GM10248 (cell line): ENCODE measurements at regions not wholly inside any gene's neighbourhood (a gene's known extent, or its start where the extent isn't known, plus 50 kb on each side); places are given as distances from the start of the nearest gene placed in this dataset.

Experiments used
- CTCF ChIA-PET: fragments of 300-600 bp; sonication (Branson Sonifier 250); formaldehyde crosslinking; extraction: SDS; loops from one replicate; lab custom pipeline; 2021; ENCODE audit warnings: antibody characterized with exemption; lab: Yijun Ruan, JAX
- POLR2A ChIA-PET: fragments of 350-650 bp; sonication (Branson Sonifier 250); formaldehyde crosslinking; extraction: SDS; loops from one replicate; lab custom pipeline; 2020; ENCODE audit warnings: antibody characterized with exemption; lab: Yijun Ruan, JAX
- DNase-seq: peaks from one replicate; pipeline ENCODE4 v3.0.0; 2012; ENCODE audit errors: extremely low spot score
- TF ChIP-seq, protein P1 (sequence below): IDR thresholded peaks from 2 replicates; pipeline ENCODE4 v1.5.1; 2012; ENCODE audit warnings: mild to moderate bottlenecking, low read depth; ENCODE audit errors: extremely low read depth, missing control alignments, control extremely low read depth

DNA sequence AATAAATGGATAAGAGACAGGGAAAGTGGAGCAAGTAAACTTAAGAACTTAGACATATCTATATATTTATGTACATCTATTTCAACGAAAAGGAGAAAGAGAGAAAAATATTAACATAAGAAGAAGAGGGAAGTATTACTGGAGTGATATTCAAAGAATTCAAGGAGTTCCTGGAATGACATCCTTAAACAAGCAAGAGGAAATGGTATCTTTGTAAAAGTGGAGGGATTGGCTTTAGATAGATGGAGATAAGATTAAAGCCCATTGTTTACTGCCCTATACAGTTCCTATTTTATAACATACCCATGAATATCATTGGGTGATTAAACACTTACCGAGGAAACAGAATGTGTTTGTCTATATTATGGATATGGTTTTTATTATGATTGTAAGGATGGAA lies 1036.3 kb downstream of the TTLL7 start:
- TF ChIP-seq, protein P1, sequence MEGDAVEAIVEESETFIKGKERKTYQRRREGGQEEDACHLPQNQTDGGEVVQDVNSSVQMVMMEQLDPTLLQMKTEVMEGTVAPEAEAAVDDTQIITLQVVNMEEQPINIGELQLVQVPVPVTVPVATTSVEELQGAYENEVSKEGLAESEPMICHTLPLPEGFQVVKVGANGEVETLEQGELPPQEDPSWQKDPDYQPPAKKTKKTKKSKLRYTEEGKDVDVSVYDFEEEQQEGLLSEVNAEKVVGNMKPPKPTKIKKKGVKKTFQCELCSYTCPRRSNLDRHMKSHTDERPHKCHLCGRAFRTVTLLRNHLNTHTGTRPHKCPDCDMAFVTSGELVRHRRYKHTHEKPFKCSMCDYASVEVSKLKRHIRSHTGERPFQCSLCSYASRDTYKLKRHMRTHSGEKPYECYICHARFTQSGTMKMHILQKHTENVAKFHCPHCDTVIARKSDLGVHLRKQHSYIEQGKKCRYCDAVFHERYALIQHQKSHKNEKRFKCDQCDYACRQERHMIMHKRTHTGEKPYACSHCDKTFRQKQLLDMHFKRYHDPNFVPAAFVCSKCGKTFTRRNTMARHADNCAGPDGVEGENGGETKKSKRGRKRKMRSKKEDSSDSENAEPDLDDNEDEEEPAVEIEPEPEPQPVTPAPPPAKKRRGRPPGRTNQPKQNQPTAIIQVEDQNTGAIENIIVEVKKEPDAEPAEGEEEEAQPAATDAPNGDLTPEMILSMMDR: no peak
- CTCF ChIA-PET: no interaction called here
- no peak for DNase-seq
- POLR2A ChIA-PET: no interaction called here

DNA sequence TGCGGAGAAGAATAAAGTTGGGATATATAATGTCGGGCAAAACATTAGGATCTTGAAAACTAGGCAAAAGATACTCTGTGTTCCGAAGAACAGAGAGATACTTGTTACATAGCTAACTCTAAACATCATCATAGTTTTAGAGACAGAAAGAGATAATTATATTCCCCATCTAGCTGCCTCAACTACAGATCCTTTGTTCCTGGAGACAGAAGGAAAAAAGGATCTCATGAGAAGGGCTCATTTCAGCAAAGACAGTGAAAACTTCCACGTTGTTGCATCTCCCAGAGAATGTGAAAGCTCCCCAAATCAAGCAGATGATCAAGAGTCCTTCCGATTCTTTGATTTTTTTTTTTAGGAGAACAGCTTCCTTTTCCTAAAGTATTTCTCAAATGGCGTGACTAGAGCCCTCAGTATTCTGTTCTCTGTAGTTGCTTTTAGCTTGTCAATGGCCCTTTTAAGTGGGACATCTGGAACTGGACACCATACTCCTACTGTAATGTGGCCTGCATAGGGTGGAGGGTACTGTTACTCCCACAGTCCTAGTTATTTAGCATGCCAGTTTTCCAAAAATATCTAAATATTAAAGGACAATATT lies 1048.2 kb downstream of the TTLL7 start:
- POLR2A ChIA-PET: no interaction called here
- TF ChIP-seq, protein P1: no peak
- CTCF ChIA-PET: interaction anchor here (1.0 kb wide), 1 partner anchor 11 kb away, joined by 3 read pairs; no protein-coding TSS in a partner anchor
- no peak for DNase-seq

GRCh38 chr1:82948386-82948785 lies 1050.5 kb downstream of the TTLL7 start:
- DNase-seq: no peak
- ChIA-PET POLR2A (no interaction called here), CTCF (no interaction called here)
- TF ChIP-seq, protein P1: no peak

DNA sequence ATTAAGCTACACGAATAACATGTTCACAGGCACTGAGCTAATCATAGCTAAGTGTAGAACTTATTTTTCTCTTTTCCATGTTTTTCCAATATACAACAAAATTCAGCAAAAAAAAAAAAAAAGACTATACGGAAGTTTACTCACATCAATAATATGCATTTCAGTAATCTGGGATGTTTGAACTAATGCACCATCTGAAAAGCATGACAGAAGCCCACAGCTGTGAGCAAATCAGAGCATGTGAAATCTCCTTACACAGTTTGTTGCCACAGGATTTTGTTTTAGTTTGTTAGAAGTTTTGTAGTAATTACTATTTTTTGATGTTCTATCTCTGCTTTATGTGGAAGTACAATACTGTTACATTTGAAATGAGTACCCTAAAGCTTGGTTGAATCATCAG lies 1051.7 kb downstream of the TTLL7 start:
- no peak for DNase-seq
- CTCF ChIA-PET: no interaction called here
- POLR2A ChIA-PET: interaction anchor here (0.6 kb wide), 1 partner anchor 26 kb away, joined by 5 read pairs; no protein-coding TSS in a partner anchor
- TF ChIP-seq, protein P1: no peak

- TF ChIP-seq, protein P1: no peak
- ChIA-PET POLR2A (no interaction called here), CTCF (no interaction called here)
- no peak for DNase-seq
These were observed 1052.8 kb downstream of the TTLL7 start for GRCh38 chr1:82946096-82946605.

DNA sequence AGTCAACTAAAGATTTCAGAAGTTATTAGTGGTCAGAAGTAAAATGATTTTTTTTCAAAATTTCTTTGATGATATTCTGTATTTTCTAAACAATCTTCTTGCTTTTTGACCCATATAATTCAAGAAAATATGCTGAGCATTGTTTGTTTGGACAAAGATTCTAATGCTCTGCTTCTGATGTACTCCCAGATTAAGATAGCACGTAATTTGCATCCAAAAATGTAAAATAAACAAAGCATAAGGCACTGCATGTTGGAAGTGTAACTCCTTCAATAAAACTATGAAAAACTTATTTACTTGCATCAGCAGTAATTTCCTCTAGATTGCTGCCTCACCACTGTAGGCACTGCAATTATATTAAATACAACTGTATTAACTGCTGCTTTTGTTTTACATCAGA lies 1054.1 kb downstream of the TTLL7 start:
- TF ChIP-seq, protein P1: no peak
- ChIA-PET POLR2A (no interaction called here), CTCF (no interaction called here)
- DNase-seq: no peak
